ENCODE measurements at regions not wholly inside any gene's neighbourhood (a gene's known extent, or its start where the extent isn't known, plus 50 kb on each side); places are given as distances from the start of the nearest gene placed in this dataset.
"Not testable (repeated sequence)": the region's sequence is repeated elsewhere in the genome, so short reads cannot be mapped to it uniquely, and the experiment has no call there.

- no peak for DNase-seq (ENCODE audit: low read depth)
Observed at GRCh38 chr4:57324673-57325307, 214.6 kb upstream of the IGFBP7 start.

GRCh38 chr4:57320849-57321248, 210.7 kb upstream of the IGFBP7 start:
- DNase-seq (ENCODE audit: low read depth) = no peak

- DNase-seq (ENCODE audit: low read depth) = no peak
Observed at GRCh38 chr4:57320217-57320616, 210.0 kb upstream of the IGFBP7 start.

- no peak for DNase-seq (ENCODE audit: low read depth)
Observed at GRCh38 chr4:57318703-57319102, 208.5 kb upstream of the IGFBP7 start.

GRCh38 chr4:57314636-57315035, 204.5 kb upstream of the IGFBP7 start:
- DNase-seq (ENCODE audit: low read depth) = no peak

GRCh38 chr4:57312296-57312695, 202.1 kb upstream of the IGFBP7 start:
- DNase-seq (ENCODE audit: low read depth) = no peak

GRCh38 chr4:57309658-57310057, 199.5 kb upstream of the IGFBP7 start:
- DNase-seq (ENCODE audit: low read depth) = no peak

GRCh38 chr4:57308301-57308700, 198.1 kb upstream of the IGFBP7 start:
- no peak for DNase-seq (ENCODE audit: low read depth)

GRCh38 chr4:57305836-57306235, 195.7 kb upstream of the IGFBP7 start:
- DNase-seq (ENCODE audit: low read depth) = no peak

GRCh38 chr4:57303012-57303751, 193.0 kb upstream of the IGFBP7 start:
- DNase-seq (ENCODE audit: low read depth) = no peak

GRCh38 chr4:57300300-57300699, 190.1 kb upstream of the IGFBP7 start:
- DNase-seq (ENCODE audit: low read depth) = not testable (repeated sequence)

- no peak for DNase-seq (ENCODE audit: low read depth)
Observed at GRCh38 chr4:57291911-57292310, 181.7 kb upstream of the IGFBP7 start.

GRCh38 chr4:57287687-57288604, 177.8 kb upstream of the IGFBP7 start:
- DNase-seq (ENCODE audit: low read depth) = no peak

GRCh38 chr4:57282933-57283310, 172.7 kb upstream of the IGFBP7 start:
- no peak for DNase-seq (ENCODE audit: low read depth)

- DNase-seq (ENCODE audit: low read depth) = no peak
Observed at GRCh38 chr4:57280481-57280880, 170.3 kb upstream of the IGFBP7 start.

- DNase-seq (ENCODE audit: low read depth) = no peak
Observed at GRCh38 chr4:57278780-57279179, 168.6 kb upstream of the IGFBP7 start.

- DNase-seq (ENCODE audit: low read depth) = no peak
Observed at GRCh38 chr4:57274082-57274481, 163.9 kb upstream of the IGFBP7 start.

GRCh38 chr4:57270346-57270745, 160.2 kb upstream of the IGFBP7 start:
- DNase-seq (ENCODE audit: low read depth) = no peak

- DNase-seq (ENCODE audit: low read depth) = no peak
Observed at GRCh38 chr4:57265831-57266582, 155.8 kb upstream of the IGFBP7 start.

- no peak for DNase-seq (ENCODE audit: low read depth)
Observed at GRCh38 chr4:57254754-57255153, 144.6 kb upstream of the IGFBP7 start.

GRCh38 chr4:57249083-57249482, 138.9 kb upstream of the IGFBP7 start:
- DNase-seq (ENCODE audit: low read depth) = no peak

- no peak for DNase-seq (ENCODE audit: low read depth)
Observed at GRCh38 chr4:57243076-57243475, 132.9 kb upstream of the IGFBP7 start.
